GM21737 (cell line): ENCODE measurements at regions not wholly inside any gene's neighbourhood (a gene's known extent, or its start where the extent isn't known, plus 50 kb on each side); places are given as distances from the start of the nearest gene placed in this dataset.
"Not testable (repeated sequence)": the region's sequence is repeated elsewhere in the genome, so short reads cannot be mapped to it uniquely, and the experiment has no call there.

Experiments
- ATAC-seq: cut with Tn5 transposase; IDR thresholded peaks from one replicate; pipeline ENCODE4 v1.9.1; 2021; ENCODE audit warnings: mild to moderate bottlenecking, moderate library complexity; ENCODE audit not compliant: unreplicated experiment

DNA sequence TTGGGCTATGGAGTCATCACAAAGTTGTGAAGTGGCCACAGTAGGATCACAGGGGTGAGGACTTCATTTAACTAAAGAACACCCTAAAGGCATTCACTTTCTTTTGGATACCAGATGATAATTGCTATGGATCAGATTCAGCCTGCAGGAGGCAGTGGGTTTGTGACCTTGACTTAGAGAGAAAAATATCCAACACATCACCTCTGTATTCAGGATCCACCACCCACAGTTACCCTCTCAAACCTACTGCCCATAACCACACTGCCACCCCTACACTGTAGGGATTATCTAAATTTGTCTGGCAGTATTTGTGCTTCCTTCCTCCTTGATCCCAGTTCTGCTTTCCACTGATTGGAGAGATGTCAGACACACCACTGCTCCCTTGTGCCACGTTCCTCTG, 269.4 kb downstream of the MYCN start:
- ATAC-seq = no peak

DNA sequence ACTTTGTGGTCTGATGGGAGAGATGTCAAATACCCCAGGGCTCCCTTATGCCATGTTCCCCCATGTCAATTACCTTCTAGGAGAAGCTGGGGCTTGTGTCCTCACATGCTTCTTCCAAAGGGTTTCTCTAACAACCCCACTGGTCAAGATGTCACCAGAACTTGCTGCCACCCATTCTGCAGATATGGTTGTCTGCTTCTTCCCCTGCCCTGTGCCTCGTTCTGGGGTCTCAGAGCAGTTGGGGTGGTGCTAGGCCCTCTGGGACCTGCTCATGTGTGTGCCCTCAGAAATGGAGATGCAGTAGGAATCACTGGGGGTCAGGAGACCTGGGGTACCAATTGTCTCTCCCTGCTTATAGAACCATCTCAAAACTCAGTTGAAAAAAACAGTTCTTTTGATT, 268.6 kb downstream of the MYCN start:
- no peak for ATAC-seq

DNA sequence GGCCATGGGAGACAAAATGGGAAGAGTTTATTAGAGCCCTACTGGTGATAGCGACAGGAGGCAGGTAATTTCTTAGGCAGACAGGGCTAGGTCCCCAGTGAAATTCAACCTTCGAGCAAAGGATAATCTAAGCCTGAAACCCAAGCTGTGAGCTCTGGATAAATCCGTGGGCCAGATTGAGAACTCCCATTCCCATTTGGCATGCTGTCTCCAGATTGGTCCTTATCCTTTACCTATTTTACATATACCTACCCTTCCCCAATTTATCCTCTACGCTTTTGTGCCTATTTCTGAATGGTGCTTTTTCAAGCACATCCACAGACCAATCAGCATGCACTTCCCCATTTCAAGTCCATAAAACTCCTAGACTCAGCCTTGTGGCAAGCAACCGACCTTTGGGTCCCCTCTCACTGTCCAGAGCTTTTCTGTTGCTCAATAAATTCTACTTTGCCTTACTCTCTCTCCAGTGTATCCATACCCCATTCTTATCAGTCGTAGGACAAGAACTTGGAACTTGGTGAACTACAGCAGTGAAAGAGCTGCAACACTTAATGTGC, 268.0 kb downstream of the MYCN start:
- ATAC-seq = no peak

DNA sequence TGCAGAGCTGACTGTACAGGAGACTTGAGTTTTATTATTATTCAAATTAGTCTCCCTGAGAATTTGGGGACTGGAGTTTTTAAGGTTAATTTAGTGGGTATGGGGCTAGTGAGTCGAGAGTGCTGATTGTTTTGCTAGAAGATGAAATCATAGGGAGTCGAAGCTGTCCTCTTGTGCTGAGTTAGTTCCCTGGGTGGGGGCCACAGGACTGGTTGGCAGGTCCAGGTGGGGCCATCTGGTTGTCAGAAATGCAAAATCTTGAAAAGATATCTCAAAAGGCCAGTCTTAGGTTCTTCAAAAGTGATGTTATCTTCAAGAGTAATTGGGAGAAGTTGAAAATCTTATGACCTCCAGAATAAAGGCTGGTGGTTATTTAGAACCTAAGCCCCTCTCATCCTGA, 267.3 kb downstream of the MYCN start:
- no peak for ATAC-seq

DNA sequence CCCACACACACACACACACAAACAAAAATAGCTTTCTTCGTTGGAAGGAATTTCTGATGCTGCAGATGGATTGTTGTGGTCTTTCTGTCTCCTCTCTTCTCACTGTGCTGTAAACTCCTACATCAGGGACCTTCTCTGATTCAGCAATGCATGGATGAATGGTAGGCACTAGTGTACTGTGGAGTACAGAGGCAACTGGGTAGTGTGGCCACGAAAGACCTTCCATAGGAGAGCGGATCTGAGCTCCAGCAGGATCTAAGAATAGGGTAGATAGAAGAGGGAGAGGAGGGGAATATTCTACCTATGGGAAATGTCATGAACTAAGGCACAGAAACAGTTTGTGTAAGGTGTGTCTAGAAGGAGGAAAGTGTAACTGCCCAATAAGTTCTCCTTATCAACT, 266.8 kb downstream of the MYCN start:
- ATAC-seq = no peak

DNA sequence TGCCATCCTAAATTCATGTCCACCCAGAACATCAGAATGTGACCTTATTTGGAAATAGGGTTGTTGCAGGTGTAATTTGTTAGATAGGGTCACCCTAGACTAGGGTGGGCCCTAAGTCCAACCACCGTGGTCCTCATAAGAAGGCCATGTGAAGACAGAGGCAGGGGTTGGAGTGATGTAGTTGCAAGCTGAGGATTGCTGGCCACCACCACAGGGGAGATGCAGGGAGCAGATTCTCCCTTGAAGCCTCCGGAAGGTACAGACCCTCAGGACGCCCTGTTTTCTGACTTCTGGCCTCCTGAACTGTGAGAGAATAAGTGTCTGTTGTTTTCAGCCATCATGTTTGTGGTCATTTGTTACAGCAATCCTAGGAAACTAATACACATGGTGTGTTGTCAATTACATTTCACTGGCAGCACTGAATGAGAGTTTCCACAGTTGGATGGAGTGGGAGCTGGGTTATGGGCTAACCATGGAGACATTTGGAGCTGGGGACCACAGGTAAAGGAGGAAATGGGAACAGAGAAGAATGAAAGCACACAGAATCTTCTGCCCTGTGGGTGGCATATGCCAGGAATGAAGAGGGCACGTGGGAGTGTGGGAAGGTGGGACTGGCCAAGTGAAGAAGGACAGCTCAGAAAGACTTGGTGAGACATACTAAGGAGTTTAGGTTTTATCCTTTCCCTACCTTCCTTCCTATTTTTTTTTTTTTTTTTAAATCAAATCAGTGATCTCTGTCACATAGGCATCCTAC, 266.0 kb downstream of the MYCN start:
- no peak for ATAC-seq

DNA sequence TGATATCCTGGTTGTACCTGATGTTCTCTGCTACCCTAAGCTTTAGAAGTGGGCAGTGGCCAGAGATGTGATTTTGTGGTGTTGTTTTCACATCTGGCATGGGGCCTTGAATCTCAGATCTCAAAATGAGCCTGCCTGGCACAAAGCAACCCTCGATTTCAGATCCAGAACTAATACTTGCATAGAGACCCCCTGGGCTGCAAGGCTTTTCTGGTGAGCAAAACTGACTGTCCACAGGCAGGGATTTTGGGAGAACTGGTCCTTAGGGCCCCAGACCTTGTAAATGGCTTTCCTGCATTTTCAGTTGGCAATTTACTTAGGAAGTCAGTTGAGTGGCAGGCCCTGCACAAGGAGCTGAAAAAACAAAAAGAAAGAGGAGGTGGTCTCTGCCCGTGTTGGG, 265.3 kb downstream of the MYCN start:
- ATAC-seq = no peak

DNA sequence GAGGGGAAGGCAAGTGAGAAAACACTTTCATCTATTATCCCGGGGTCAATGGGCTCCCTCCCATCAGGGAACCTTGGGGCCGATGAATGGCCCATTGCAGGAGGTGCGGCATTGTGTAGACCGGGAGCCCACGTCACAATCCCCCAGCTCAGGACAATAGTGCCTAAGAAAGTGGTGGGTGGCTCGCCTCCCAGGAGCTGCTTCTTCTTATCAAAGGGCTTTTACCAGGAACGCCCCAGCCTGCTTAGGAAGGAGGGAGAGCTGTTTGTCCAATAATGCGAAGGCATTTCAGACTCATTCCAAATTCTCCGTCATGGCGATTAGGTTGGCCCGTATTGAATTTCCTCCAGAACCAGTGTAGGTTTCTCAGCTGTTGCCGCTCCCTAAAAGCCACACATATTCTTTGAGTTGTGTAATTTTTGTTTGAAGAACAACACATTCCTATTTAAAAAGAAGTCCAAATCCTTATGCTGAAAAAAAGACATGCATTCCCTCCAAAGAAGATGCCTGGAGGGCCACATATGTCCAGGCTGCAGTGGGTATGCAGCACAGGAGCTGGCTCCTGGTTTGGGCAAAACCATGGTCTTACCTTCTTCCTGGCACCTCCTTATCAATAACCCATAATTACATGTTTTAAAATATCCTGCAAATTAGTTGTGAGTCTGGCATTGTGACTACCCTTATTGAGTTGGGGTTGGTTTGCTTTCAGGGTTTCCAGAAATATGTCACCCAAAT, 264.7 kb downstream of the MYCN start:
- ATAC-seq = no peak

DNA sequence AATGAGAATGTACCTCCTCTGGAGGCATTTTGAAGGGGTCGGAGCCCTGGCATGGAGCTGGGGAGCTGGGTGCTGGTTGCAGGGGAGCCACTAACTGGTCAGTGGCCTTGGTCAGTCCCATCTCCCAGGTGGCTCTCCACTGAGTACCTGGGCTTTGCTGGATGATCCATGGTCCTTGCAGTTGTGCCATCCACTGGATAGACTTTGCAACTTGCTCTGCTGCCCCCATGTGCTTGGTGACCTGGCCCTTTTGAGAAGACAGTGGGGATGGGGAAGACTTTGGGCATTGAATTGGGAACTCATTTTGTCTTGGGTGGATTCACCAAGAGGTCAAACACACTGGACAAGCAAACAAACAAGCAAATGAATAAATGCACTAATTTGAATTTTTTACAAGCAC, 263.9 kb downstream of the MYCN start:
- ATAC-seq = no peak

DNA sequence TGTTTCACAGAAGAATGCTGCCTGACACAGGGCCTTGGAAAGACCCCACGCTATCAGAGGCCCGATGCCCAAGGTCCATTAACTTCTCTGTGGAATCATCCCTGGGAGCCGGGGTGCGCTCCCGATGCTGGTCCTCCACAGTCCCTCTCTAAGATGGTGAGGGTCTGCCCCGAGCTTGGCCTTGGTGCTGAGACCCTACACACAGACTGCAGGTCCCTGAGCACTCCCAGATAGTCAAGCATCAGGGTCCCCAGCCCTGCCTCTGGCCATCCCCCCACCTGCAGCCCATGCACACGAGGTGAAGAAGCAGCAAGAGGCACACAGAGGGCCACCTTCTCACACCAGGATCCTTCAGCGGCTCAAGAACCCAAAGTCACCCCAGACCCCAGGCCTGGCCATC, 263.3 kb downstream of the MYCN start:
- ATAC-seq = no peak

DNA sequence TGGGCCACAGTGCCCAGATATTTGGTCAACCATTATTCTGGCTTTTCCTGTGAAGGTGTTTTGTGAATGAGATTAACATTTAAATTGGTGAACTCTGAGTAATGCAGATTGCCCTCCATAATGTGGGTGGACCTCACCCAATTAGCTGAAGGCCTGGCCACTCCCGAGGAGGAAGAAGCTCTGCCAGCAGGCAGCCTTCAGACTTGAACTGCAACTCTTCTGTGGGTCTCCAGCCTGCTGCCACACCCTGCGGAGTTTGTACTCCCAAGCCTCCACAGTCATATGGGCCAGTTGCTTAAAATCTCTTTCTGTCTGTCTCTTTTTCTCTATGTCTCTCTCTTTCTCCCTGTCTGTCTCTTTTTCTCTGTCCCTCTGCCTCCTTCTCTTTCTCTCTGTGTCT, 262.7 kb downstream of the MYCN start:
- ATAC-seq = no peak

DNA sequence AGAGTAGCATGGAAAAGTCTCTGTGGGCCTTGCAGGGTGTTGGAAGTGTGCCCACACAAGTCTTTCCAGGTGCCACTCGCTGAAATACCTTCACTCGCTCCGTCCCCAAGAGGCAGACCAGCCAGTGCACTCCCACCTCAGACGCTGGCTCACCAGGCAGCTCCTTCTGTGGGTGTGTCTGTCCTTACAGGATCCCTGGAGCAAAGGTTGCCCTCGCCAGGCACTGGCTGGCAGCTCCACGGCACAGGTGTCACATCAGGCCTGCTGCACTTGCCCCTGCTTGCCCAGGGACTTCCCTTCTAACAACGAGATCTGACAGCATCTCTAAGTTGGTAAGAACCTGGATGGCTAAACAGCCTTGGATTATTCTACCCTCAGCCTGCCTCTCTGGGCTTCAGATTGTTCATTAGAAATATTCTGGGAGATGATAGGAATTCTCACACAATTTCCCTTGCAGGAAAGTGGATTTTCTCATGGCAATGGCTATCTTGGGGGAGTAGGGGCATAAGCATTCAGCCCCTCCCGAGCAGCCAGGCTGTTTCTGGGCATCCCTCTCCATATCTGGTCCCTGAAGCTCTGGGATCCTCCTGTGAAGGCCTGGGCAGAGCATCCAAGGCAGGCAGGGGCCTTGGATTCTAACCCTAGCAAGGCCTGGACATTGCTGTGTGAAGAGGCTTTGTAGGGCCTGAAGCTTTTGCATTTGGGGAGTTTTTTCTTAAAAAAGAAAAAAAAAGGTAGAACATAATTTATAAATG, 262.1 kb downstream of the MYCN start:
- no peak for ATAC-seq

DNA sequence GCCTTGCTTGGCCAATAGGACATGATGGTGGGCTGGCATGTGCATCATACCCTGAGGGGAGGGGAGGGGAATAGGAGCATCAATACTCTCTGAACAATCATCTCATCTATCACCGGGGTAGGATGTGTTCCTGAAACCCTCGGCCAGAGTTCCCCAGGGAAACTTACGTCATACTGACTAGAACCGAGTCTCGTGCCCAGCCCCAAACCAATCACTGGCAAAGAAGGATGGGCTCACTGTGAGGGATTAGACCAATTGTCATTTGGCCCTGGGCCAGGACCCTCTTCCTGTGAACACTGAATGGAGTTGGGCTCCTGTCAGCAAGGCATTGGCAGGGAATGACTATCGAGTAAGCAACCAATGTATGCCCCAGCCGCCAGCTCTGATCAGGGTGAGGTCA, 261.5 kb downstream of the MYCN start:
- ATAC-seq = no peak

DNA sequence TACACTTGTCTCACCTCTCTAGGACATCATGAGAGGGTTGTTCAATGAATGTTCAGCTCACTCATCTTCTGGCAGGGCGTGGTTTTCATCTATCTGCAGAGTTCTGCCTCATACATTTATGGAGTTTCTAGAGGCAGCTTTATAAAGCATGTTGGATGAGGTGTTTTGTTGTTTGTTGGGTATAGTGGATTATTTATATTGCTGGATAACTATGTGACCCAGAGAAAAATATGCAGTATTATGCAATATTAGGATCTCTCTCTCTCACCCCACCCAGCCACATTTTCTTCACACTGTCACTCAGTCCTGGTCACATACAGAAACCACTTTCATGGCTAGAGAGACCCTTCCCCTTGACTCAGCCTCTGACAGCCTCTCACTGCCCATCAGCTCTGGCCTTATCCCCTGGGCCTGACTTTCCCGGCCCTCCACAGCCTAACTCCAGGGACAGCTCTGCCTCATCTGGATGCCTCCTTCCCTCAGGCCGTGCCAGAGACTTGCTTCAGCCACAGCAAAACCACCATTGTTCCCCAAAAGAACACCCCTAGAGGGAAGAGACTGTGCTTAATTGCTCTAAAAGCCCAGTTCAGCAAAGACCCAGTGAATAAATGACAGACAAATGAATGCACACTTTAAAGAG, 260.3 kb downstream of the MYCN start:
- ATAC-seq = no peak

DNA sequence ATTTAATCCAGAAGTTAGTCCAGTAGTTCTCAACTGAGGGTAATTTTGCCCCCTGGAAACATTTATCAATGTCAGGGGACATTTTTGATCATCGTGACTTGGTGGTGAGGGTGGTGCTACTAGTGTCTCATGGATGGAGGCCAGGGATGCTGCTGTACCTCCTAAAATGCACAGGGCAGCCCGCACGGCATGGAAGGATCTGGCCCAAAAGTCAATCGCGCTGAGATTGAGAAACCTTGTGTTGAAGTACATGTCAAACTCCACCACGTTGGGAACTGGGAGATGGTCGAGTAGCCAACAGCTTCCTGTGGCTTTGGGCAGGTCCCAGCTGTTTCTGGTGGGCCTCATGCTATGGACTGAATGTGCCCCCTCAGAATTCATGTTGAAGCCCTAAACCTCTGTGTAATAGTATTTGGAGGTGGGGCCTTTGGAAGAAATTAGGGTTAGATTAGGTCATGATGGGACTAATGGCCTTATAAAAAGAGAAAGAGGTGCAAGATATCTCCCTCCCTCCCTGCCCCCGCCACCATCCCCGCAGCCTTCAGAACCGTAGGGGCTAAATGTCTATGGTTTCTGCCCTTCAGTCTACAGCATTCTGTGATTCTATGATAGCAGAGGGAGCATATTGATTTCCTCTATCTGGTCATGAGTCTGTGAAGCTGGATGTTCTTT, 259.7 kb downstream of the MYCN start:
- ATAC-seq = no peak

DNA sequence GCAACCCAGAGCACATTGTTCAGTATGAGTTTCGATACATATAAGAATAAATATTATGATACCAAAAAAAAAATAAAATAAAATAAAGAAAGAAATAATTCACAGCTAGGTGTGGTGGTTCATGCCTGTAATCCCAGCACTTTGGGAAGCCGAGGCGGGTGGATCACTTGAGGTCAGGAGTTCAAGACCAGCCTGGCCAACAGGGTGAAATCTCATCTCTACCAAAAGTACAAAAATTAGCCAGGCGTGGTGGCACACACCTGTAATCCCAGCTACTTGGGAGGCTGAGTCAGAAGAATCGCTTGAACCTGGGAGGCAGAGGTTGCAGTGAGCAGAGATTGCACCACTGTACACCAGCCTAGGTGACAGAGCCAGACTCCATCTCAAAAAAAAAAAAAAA, 258.9 kb downstream of the MYCN start:
- ATAC-seq = not testable (repeated sequence)

DNA sequence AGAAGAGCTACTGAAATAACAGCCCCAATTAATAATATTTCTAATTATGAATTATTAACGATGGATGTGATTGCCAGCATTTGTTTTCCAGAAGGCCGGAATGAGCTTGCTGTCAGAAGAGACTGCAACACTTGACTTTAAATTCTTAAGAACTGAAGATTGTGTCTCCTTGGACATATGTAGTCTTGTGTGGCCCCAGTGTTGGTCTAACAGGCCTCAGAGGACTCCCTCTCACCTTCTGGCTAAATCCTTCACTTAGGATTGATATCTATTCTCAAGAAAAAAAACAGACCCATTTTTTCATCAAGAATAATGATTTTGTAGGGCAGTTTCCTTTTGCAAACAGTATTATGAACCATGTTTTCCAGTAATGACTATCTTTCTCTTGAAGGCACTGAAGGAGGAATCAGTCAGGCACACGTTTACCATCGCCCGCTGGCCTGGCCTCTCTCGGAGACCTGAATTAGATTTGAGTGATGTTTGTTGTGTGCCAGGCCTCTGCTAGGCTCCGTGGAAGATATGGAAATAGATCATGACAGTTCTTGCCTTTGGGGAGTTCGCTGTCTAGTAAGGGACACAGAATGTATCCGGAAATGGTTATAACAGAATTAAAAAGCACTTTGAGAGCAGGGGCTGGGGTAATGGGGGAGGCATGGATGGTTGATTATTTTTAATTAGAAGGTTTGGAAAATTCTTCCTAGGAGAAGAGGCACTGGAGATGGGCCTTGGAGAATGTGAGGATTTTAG, 258.0 kb downstream of the MYCN start:
- no peak for ATAC-seq

DNA sequence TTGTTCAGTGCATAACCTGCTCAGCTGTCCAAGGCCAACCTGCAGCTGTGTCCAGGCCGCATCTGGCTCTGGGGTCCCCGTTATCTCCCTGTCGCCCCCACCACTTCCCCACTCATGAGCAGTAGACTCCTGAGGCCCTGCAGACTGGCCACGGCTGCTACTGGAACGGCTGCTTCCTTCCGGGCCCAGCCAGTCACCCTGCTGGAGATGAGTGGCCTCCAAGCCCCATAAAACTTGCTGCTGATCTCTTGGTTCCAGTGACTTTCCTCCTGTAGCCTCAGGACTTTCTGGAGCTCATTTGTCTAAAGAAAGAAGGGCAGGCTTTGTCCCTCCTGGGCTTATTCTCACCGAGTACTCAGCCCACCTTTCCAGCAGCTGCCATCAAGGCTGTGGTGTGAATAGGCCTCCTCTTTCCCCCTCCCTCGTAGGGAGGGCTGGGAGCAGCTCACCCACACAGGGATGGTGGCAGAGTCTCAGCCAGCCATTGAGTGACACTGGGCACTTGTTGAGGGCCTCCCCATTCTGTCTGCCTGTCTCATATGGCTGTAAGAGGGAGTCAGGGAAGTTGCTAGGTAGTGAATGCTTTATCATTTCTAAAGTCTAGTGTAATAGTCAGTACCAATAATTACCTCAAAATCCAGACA, 257.3 kb downstream of the MYCN start:
- ATAC-seq = no peak
